K562 (cell line): ENCODE measurements at regions not wholly inside any gene's neighbourhood (a gene's known extent, or its start where the extent isn't known, plus 50 kb on each side); places are given as distances from the start of the nearest gene placed in this dataset.

Experiments
- ARID1B ChIP-seq: fragments of 450-650 bp; IDR thresholded peaks from 2 replicates; pipeline ENCODE4 v1.6.1; 2016; ENCODE audit warnings: antibody characterized with exemption, mild to moderate bottlenecking, inconsistent platforms
- ATF1 ChIP-seq, 2 experiments: fragments of 450-650 bp in 1 of 2; IDR thresholded peaks; 2 replicates each; pipeline ENCODE4 v1.6.1; 2016; ENCODE audit warnings: missing compliant biosample characterization in 1 of 2, missing genetic modification characterization in 1 of 2
- CREM ChIP-seq: IDR thresholded peaks from 2 replicates; pipeline ENCODE4 v1.6.1; 2014; ENCODE audit warnings: antibody characterized with exemption, low read depth
- HINFP ChIP-seq: fragments of 450-650 bp; conservative IDR thresholded peaks from 2 replicates; pipeline ENCODE4 v1.6.1; 2016; ENCODE audit warnings: missing genetic modification characterization, low read depth, mild to moderate bottlenecking, control low read depth, missing compliant biosample characterization
- POLR2AphosphoS5 ChIP-seq: IDR thresholded peaks from 2 replicates; pipeline ENCODE4 v1.6.1; 2011; ENCODE audit warnings: mild to moderate bottlenecking, low read depth, low read length, moderate library complexity; ENCODE audit not compliant: control insufficient read depth, insufficient read depth
- POU5F1 ChIP-seq: fragments of 150-350 bp; IDR thresholded peaks from 2 replicates; pipeline ENCODE4 v1.6.1; 2014; ENCODE audit warnings: borderline replicate concordance, low read length, low read depth, mild to moderate bottlenecking; ENCODE audit not compliant: partially characterized antibody
- RCOR1 ChIP-seq, 2 experiments: IDR thresholded peaks; 2 replicates each; pipeline ENCODE4 v1.6.1; 2012; ENCODE audit warnings: low read depth in 2 of 2, low read length in 2 of 2, borderline replicate concordance in 1 of 2, improper control_type of control experiment in 1 of 2
- SMAD4 ChIP-seq: fragments of 250-450 bp; sonication (Bioruptor Pico); conservative IDR thresholded peaks from 2 replicates; pipeline ENCODE4 v1.8.0; 2021; ENCODE audit warnings: inconsistent platforms, mild to moderate bottlenecking, moderate library complexity
- TRIM28 ChIP-seq: fragments of 450-650 bp; IDR thresholded peaks from 2 replicates; pipeline ENCODE4 v1.6.1; 2017
- U2AF1 ChIP-seq: fragments of 200-400 bp; formaldehyde crosslinking; optimal IDR thresholded peaks from 2 replicates; pipeline ENCODE3; 2017; ENCODE audit warnings: mild to moderate bottlenecking, low read depth, low read length, moderate library complexity
- TF ChIP-seq, protein P1 (sequence below): fragments of 450-650 bp; IDR thresholded peaks from 2 replicates; pipeline ENCODE4 v1.6.1; 2016; ENCODE audit warnings: mild to moderate bottlenecking, moderate library complexity
- TF ChIP-seq, protein P2 (sequence below): IDR thresholded peaks from 2 replicates; pipeline ENCODE4 v1.6.1; 2014; ENCODE audit warnings: antibody characterized with exemption

GRCh38 chr5:135271533-135272310, 127.3 kb downstream of the MACROH2A1 start (continued):
- TF ChIP-seq, protein P1, sequence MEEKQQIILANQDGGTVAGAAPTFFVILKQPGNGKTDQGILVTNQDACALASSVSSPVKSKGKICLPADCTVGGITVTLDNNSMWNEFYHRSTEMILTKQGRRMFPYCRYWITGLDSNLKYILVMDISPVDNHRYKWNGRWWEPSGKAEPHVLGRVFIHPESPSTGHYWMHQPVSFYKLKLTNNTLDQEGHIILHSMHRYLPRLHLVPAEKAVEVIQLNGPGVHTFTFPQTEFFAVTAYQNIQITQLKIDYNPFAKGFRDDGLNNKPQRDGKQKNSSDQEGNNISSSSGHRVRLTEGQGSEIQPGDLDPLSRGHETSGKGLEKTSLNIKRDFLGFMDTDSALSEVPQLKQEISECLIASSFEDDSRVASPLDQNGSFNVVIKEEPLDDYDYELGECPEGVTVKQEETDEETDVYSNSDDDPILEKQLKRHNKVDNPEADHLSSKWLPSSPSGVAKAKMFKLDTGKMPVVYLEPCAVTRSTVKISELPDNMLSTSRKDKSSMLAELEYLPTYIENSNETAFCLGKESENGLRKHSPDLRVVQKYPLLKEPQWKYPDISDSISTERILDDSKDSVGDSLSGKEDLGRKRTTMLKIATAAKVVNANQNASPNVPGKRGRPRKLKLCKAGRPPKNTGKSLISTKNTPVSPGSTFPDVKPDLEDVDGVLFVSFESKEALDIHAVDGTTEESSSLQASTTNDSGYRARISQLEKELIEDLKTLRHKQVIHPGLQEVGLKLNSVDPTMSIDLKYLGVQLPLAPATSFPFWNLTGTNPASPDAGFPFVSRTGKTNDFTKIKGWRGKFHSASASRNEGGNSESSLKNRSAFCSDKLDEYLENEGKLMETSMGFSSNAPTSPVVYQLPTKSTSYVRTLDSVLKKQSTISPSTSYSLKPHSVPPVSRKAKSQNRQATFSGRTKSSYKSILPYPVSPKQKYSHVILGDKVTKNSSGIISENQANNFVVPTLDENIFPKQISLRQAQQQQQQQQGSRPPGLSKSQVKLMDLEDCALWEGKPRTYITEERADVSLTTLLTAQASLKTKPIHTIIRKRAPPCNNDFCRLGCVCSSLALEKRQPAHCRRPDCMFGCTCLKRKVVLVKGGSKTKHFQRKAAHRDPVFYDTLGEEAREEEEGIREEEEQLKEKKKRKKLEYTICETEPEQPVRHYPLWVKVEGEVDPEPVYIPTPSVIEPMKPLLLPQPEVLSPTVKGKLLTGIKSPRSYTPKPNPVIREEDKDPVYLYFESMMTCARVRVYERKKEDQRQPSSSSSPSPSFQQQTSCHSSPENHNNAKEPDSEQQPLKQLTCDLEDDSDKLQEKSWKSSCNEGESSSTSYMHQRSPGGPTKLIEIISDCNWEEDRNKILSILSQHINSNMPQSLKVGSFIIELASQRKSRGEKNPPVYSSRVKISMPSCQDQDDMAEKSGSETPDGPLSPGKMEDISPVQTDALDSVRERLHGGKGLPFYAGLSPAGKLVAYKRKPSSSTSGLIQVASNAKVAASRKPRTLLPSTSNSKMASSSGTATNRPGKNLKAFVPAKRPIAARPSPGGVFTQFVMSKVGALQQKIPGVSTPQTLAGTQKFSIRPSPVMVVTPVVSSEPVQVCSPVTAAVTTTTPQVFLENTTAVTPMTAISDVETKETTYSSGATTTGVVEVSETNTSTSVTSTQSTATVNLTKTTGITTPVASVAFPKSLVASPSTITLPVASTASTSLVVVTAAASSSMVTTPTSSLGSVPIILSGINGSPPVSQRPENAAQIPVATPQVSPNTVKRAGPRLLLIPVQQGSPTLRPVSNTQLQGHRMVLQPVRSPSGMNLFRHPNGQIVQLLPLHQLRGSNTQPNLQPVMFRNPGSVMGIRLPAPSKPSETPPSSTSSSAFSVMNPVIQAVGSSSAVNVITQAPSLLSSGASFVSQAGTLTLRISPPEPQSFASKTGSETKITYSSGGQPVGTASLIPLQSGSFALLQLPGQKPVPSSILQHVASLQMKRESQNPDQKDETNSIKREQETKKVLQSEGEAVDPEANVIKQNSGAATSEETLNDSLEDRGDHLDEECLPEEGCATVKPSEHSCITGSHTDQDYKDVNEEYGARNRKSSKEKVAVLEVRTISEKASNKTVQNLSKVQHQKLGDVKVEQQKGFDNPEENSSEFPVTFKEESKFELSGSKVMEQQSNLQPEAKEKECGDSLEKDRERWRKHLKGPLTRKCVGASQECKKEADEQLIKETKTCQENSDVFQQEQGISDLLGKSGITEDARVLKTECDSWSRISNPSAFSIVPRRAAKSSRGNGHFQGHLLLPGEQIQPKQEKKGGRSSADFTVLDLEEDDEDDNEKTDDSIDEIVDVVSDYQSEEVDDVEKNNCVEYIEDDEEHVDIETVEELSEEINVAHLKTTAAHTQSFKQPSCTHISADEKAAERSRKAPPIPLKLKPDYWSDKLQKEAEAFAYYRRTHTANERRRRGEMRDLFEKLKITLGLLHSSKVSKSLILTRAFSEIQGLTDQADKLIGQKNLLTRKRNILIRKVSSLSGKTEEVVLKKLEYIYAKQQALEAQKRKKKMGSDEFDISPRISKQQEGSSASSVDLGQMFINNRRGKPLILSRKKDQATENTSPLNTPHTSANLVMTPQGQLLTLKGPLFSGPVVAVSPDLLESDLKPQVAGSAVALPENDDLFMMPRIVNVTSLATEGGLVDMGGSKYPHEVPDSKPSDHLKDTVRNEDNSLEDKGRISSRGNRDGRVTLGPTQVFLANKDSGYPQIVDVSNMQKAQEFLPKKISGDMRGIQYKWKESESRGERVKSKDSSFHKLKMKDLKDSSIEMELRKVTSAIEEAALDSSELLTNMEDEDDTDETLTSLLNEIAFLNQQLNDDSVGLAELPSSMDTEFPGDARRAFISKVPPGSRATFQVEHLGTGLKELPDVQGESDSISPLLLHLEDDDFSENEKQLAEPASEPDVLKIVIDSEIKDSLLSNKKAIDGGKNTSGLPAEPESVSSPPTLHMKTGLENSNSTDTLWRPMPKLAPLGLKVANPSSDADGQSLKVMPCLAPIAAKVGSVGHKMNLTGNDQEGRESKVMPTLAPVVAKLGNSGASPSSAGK, result peak; percentile 52; the same call in 1 of the 2 replicates
- peak; percentile 89 to 98; a peak in 3 of 4 replicates for TF ChIP-seq RCOR1 (IDR thresholded peaks at IDR 0.05; ENCODE audit: borderline replicate concordance in 1 of 2, low read depth in 2 of 2, low read length in 2 of 2)
- TF ChIP-seq, protein P2, sequence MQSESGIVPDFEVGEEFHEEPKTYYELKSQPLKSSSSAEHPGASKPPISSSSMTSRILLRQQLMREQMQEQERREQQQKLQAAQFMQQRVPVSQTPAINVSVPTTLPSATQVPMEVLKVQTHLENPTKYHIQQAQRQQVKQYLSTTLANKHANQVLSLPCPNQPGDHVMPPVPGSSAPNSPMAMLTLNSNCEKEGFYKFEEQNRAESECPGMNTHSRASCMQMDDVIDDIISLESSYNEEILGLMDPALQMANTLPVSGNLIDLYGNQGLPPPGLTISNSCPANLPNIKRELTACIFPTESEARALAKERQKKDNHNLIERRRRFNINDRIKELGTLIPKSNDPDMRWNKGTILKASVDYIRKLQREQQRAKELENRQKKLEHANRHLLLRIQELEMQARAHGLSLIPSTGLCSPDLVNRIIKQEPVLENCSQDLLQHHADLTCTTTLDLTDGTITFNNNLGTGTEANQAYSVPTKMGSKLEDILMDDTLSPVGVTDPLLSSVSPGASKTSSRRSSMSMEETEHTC, result peak; percentile 70; the same call in 1 of the 2 replicates
- no peak for TF ChIP-seq ATF1 (CRISPR knock-in tag; IDR thresholded peaks at IDR 0.05)
- peak; percentile 68 for TF ChIP-seq ATF1 (tag; IDR thresholded peaks at IDR 0.05)
- no peak for TF ChIP-seq POU5F1
- TF ChIP-seq TRIM28, result peak; percentile 81
- TF ChIP-seq ARID1B, result peak; percentile 99
- TF ChIP-seq POLR2AphosphoS5, result peak; percentile 97
- no peak for TF ChIP-seq HINFP (tag)
- TF ChIP-seq SMAD4 (CRISPR knock-in tag), result peak; percentile 98
- TF ChIP-seq CREM, result peak; percentile 87
- TF ChIP-seq U2AF1, result no peak
